Upper lobe of left lung (tissue), 4 donors: ENCODE measurements at regions not wholly inside any gene's neighbourhood (a gene's known extent, or its start where the extent isn't known, plus 50 kb on each side); places are given as distances from the start of the nearest gene placed in this dataset.

Experiments used
- CTCF ChIP-seq, 6 experiments: fragments of 450-650 bp in 4 of 6; fragments of 200-600 bp in 2 of 6; sonication (generic) in 2 of 6; IDR thresholded peaks; one replicate each; pipeline ENCODE4 v1.5.1; 2016 to 2019; ENCODE audit warnings: antibody characterized with exemption in 6 of 6
- POLR2A ChIP-seq, 4 donors: fragments of 450-650 bp; IDR thresholded peaks; one replicate each; pipeline ENCODE4 v1.5.1; 2016 to 2017; ENCODE audit warnings: antibody characterized with exemption in 4 of 4, mild to moderate bottlenecking in 2 of 4

GRCh38 chr10:89946106-89946505, 244.7 kb downstream of the KIF20B start:
- TF ChIP-seq CTCF (IDR thresholded peaks at IDR 0.05): no peak
- no peak for TF ChIP-seq POLR2A (IDR thresholded peaks at IDR 0.05)
